ENCODE measurements at regions not wholly inside any gene's neighbourhood (a gene's known extent, or its start where the extent isn't known, plus 50 kb on each side); places are given as distances from the start of the nearest gene placed in this dataset.

GRCh38 chr7:152591976-152592375 lies 84.0 kb downstream of the XRCC2 start:
- H3K4me3 Mint-ChIP-seq, result no peak overlapping the region
- H3K9me3 Mint-ChIP-seq, result peaks cover 19% of the 10 kb centered on the region
- Histone ChIP-seq H3K27me3 (ENCODE audit: insufficient read depth) (no peaks in the 10 kb centered on the region), H3K36me3 (ENCODE audit: insufficient read depth) (no peaks in the 10 kb centered on the region), H3K4me1 (ENCODE audit: insufficient read depth) (no peaks in the 10 kb centered on the region), H3K9me2 (ENCODE audit: insufficient read depth) (no peaks in the 10 kb centered on the region), H3K27ac (ENCODE audit: low read depth) (no peak overlapping the region), H3K4me2 (no peak overlapping the region), H3K79me2 (replicated peaks; ENCODE audit: insufficient read depth) (no peaks in the 10 kb centered on the region), H3F3A (replicated peaks; ENCODE audit: low read depth) (no peaks in the 10 kb centered on the region), H4K20me1 (replicated peaks; ENCODE audit: insufficient read depth) (no peaks in the 10 kb centered on the region), H2AFZ (peak overlapping the region; percentile 74), H3K4me3 (no peak overlapping the region)
- H3K36me3 Mint-ChIP-seq (ENCODE audit: low read depth), result peaks cover 10% of the 10 kb centered on the region; the same call in 2 of the 3 replicates
- no peak for DNase-seq (ENCODE audit: low spot score)
- no peak for ATAC-seq
- peaks cover 8% of the 10 kb centered on the region for H3K4me1 Mint-ChIP-seq
- no peak for TF ChIP-seq STAT1 (IDR thresholded peaks at IDR 0.05; ENCODE audit: unreplicated experiment)
- no peak for TF ChIP-seq REST (IDR thresholded peaks at IDR 0.05; ENCODE audit: unreplicated experiment)
- no peak for TF ChIP-seq CTCF (conservative IDR thresholded peaks at IDR 0.05; ENCODE audit: low read depth in 2 of 2)
- TF ChIP-seq CREB1 (CRISPR knock-in tag; IDR thresholded peaks at IDR 0.05; ENCODE audit: low read depth), result no peak
- TF ChIP-seq ZNF114 (CRISPR knock-in tag; IDR thresholded peaks at IDR 0.05), result no peak
- TF ChIP-seq ZNF331 (CRISPR knock-in tag; IDR thresholded peaks at IDR 0.05; ENCODE audit: low read depth), result no peak
- no peak for TF ChIP-seq ETS1 (IDR thresholded peaks at IDR 0.05)
- H3K27ac Mint-ChIP-seq, result no peak overlapping the region
- H3K27me3 Mint-ChIP-seq (ENCODE audit: insufficient read depth, low read depth, poor library complexity), result peaks cover 2% of the 10 kb centered on the region

GRCh38 chr7:152590481-152590880 lies 85.5 kb downstream of the XRCC2 start:
- Histone ChIP-seq H3F3A (replicated peaks; ENCODE audit: low read depth) (no peaks in the 10 kb centered on the region), H3K4me2 (no peak overlapping the region), H4K20me1 (replicated peaks; ENCODE audit: insufficient read depth) (no peaks in the 10 kb centered on the region), H3K4me1 (ENCODE audit: insufficient read depth) (no peaks in the 10 kb centered on the region), H3K36me3 (ENCODE audit: insufficient read depth) (no peaks in the 10 kb centered on the region), H3K27me3 (ENCODE audit: insufficient read depth) (no peaks in the 10 kb centered on the region), H3K27ac (ENCODE audit: low read depth) (no peak overlapping the region), H3K79me2 (replicated peaks; ENCODE audit: insufficient read depth) (no peaks in the 10 kb centered on the region), H3K4me3 (no peak overlapping the region), H2AFZ (no peak overlapping the region), H3K9me2 (ENCODE audit: insufficient read depth) (no peaks in the 10 kb centered on the region)
- peaks cover 2% of the 10 kb centered on the region for H3K27me3 Mint-ChIP-seq (ENCODE audit: insufficient read depth, low read depth, poor library complexity)
- no peak overlapping the region for H3K27ac Mint-ChIP-seq
- H3K4me3 Mint-ChIP-seq, result no peak overlapping the region
- DNase-seq (ENCODE audit: low spot score), result no peak
- no peak for ATAC-seq
- peaks cover 8% of the 10 kb centered on the region for H3K4me1 Mint-ChIP-seq
- H3K9me3 Mint-ChIP-seq, result peaks cover 21% of the 10 kb centered on the region
- peaks cover 11% of the 10 kb centered on the region; the same call in 2 of the 3 replicates for H3K36me3 Mint-ChIP-seq (ENCODE audit: low read depth)
- TF ChIP-seq NANOG (IDR thresholded peaks at IDR 0.05; ENCODE audit: borderline replicate concordance) (no peak), EZH2phosphoT487 (IDR thresholded peaks at IDR 0.05; ENCODE audit: unreplicated experiment) (no peak), ZNF331 (CRISPR knock-in tag; IDR thresholded peaks at IDR 0.05; ENCODE audit: low read depth) (no peak), REST (IDR thresholded peaks at IDR 0.05; ENCODE audit: unreplicated experiment) (no peak), ETS1 (IDR thresholded peaks at IDR 0.05) (no peak), STAT1 (IDR thresholded peaks at IDR 0.05; ENCODE audit: unreplicated experiment) (no peak), CTCF (conservative IDR thresholded peaks at IDR 0.05; ENCODE audit: low read depth in 2 of 2) (no peak), EZH2 (IDR thresholded peaks at IDR 0.05; ENCODE audit: low read depth, unreplicated experiment) (no peak)
